ENCODE measurements at regions not wholly inside any gene's neighbourhood (a gene's known extent, or its start where the extent isn't known, plus 50 kb on each side); places are given as distances from the start of the nearest gene placed in this dataset.

- TF ChIP-seq POLR2A (IDR thresholded peaks at IDR 0.05; ENCODE audit: low read length) (no peak), GATA1 (IDR thresholded peaks at IDR 0.05; ENCODE audit: low read depth, low read length) (no peak)
Observed at GRCh38 chr5:103374473-103374963, 116.0 kb downstream of the MACIR start.
